Liver (tissue), 2 donors: ENCODE measurements at regions not wholly inside any gene's neighbourhood (a gene's known extent, or its start where the extent isn't known, plus 50 kb on each side); places are given as distances from the start of the nearest gene placed in this dataset.

Source experiments
- CTCF ChIP-seq: fragments of 150-350 bp; IDR thresholded peaks from 2 replicates; pipeline ENCODE4 v1.5.1; 2017; ENCODE audit warnings: improper control_type of control experiment, low read depth, low read length; ENCODE audit not compliant: missing input control
- REST ChIP-seq: IDR thresholded peaks from 2 replicates; pipeline ENCODE4 v1.6.1; 2016; ENCODE audit warnings: antibody characterized with exemption, mild to moderate bottlenecking
- donor health status: healthy.

- TF ChIP-seq REST, result no peak
- no peak for TF ChIP-seq CTCF
Observed at GRCh38 chr15:38682861-38683260, 118.2 kb upstream of the RASGRP1 start.
